ENCODE measurements at regions not wholly inside any gene's neighbourhood (a gene's known extent, or its start where the extent isn't known, plus 50 kb on each side); places are given as distances from the start of the nearest gene placed in this dataset.

GRCh38 chr3:168506589-168506988 lies 410.9 kb upstream of the GOLIM4 start:
- Histone ChIP-seq H3K4me3 (no peak overlapping the region), H3K9me3 (no peaks in the 10 kb centered on the region)
- TF ChIP-seq CTCF (IDR thresholded peaks at IDR 0.05) = no peak

GRCh38 chr3:168501570-168501969 lies 405.8 kb upstream of the GOLIM4 start:
- no peaks in the 10 kb centered on the region for H3K27me3 ChIP-seq

More at GRCh38 chr3:168506589-168506988, 410.9 kb upstream of the GOLIM4 start:
- no peaks in the 10 kb centered on the region for H3K27me3 ChIP-seq
- no peak for DNase-seq (ENCODE audit: low spot score)
- no peaks in the 10 kb centered on the region for H3K36me3 ChIP-seq
- no peak overlapping the region for H3K27ac ChIP-seq
- no peaks in the 10 kb centered on the region for H3K4me1 ChIP-seq

GRCh38 chr3:168498194-168498593 lies 402.5 kb upstream of the GOLIM4 start:
- no peak overlapping the region for H3K27ac ChIP-seq

More at GRCh38 chr3:168501570-168501969, 405.8 kb upstream of the GOLIM4 start:
- H3K27ac ChIP-seq = no peak overlapping the region
- no peak for DNase-seq (ENCODE audit: low spot score)
- no peaks in the 10 kb centered on the region for H3K36me3 ChIP-seq
- no peak for TF ChIP-seq CTCF (IDR thresholded peaks at IDR 0.05)
- no peaks in the 10 kb centered on the region for H3K9me3 ChIP-seq
- H3K4me3 ChIP-seq = no peak overlapping the region
- no peaks in the 10 kb centered on the region for H3K4me1 ChIP-seq

GRCh38 chr3:168497741-168498140 lies 402.0 kb upstream of the GOLIM4 start:
- Histone ChIP-seq H3K4me1 (no peaks in the 10 kb centered on the region), H3K36me3 (no peaks in the 10 kb centered on the region), H3K9me3 (no peaks in the 10 kb centered on the region), H3K27me3 (no peaks in the 10 kb centered on the region), H3K4me3 (no peak overlapping the region), H3K27ac (no peak overlapping the region)
- DNase-seq (ENCODE audit: low spot score) = no peak
- no peak for TF ChIP-seq CTCF (IDR thresholded peaks at IDR 0.05)

More at GRCh38 chr3:168498194-168498593, 402.5 kb upstream of the GOLIM4 start:
- no peaks in the 10 kb centered on the region for H3K9me3 ChIP-seq
- H3K36me3 ChIP-seq = no peaks in the 10 kb centered on the region
- no peak for TF ChIP-seq CTCF (IDR thresholded peaks at IDR 0.05)
- H3K4me3 ChIP-seq = no peak overlapping the region
- no peak for DNase-seq (ENCODE audit: low spot score)
- H3K4me1 ChIP-seq = no peaks in the 10 kb centered on the region
- no peaks in the 10 kb centered on the region for H3K27me3 ChIP-seq

- Histone ChIP-seq H3K27ac (no peak overlapping the region), H3K27me3 (no peaks in the 10 kb centered on the region), H3K9me3 (no peaks in the 10 kb centered on the region), H3K4me1 (no peaks in the 10 kb centered on the region), H3K36me3 (no peaks in the 10 kb centered on the region), H3K4me3 (no peak overlapping the region)
- no peak for DNase-seq (ENCODE audit: low spot score)
- TF ChIP-seq CTCF (IDR thresholded peaks at IDR 0.05) = no peak
Observed at GRCh38 chr3:168497183-168497582, 401.5 kb upstream of the GOLIM4 start.

GRCh38 chr3:168495932-168496331 lies 400.2 kb upstream of the GOLIM4 start:
- no peaks in the 10 kb centered on the region for H3K4me1 ChIP-seq
- H3K27me3 ChIP-seq = no peaks in the 10 kb centered on the region
- H3K27ac ChIP-seq = no peak overlapping the region
- no peaks in the 10 kb centered on the region for H3K36me3 ChIP-seq
- no peak for DNase-seq (ENCODE audit: low spot score)
- TF ChIP-seq CTCF (IDR thresholded peaks at IDR 0.05) = no peak
- no peak overlapping the region for H3K4me3 ChIP-seq
- H3K9me3 ChIP-seq = no peaks in the 10 kb centered on the region

All from right atrium auricular region (tissue), 2 donors.